MM.1S (cell line): ENCODE measurements at regions not wholly inside any gene's neighbourhood (a gene's known extent, or its start where the extent isn't known, plus 50 kb on each side); places are given as distances from the start of the nearest gene placed in this dataset.

Source experiments
- DNase-seq: peaks from one replicate; pipeline ENCODE4 v3.0.0-alpha.2; 2015
- H2AFZ ChIP-seq: fragments of 300-600 bp; sonication (generic); 2 replicates; pipeline ENCODE4 v1.6.0; 2016; ENCODE audit warnings: antibody characterized with exemption, low read length
- H3F3A ChIP-seq: fragments of 300-600 bp; sonication (generic); 2 replicates; pipeline ENCODE4 v1.6.1; 2016; ENCODE audit warnings: mild to moderate bottlenecking, antibody characterized with exemption, low read length, moderate library complexity, mixed read lengths; ENCODE audit not compliant: insufficient read depth
- H3K27ac ChIP-seq: fragments of 300-600 bp; sonication (generic); 2 replicates; pipeline ENCODE4 v1.5.1; 2016; ENCODE audit warnings: mild to moderate bottlenecking, low read length
- H3K27me3 ChIP-seq: fragments of 300-600 bp; sonication (generic); replicated peaks from 2 replicates; pipeline ENCODE4 v1.6.0; 2016; ENCODE audit warnings: low read length; ENCODE audit not compliant: insufficient read depth
- H3K36me3 ChIP-seq: fragments of 300-600 bp; sonication (generic); replicated peaks from 2 replicates; pipeline ENCODE4 v1.6.1; 2016; ENCODE audit warnings: mild to moderate bottlenecking, low read length, mixed read lengths; ENCODE audit not compliant: insufficient read depth
- H3K4me1 ChIP-seq: fragments of 300-600 bp; sonication (generic); 2 replicates; pipeline ENCODE4 v1.6.1; 2016; ENCODE audit warnings: low read length, mixed read lengths
- H3K4me2 ChIP-seq: fragments of 300-600 bp; sonication (generic); 2 replicates; pipeline ENCODE4 v1.6.0; 2016; ENCODE audit warnings: low read depth, low read length
- H3K4me3 ChIP-seq: fragments of 300-600 bp; sonication (generic); 2 replicates; pipeline ENCODE4 v1.5.1; 2016; ENCODE audit warnings: low read length, mixed read lengths
- H3K79me2 ChIP-seq: fragments of 300-600 bp; sonication (generic); 2 replicates; pipeline ENCODE4 v1.6.1; 2016; ENCODE audit warnings: mixed run types, low read length, mixed read lengths
- H3K9ac ChIP-seq: fragments of 300-600 bp; sonication (generic); 2 replicates; pipeline ENCODE4 v1.6.1; 2016; ENCODE audit warnings: low read length, mixed read lengths
- H3K9me2 ChIP-seq: fragments of 300-600 bp; sonication (generic); replicated peaks from 2 replicates; pipeline ENCODE4 v1.6.1; 2016; ENCODE audit warnings: mild to moderate bottlenecking, low read length, mixed read lengths; ENCODE audit not compliant: insufficient read depth
- H3K9me3 ChIP-seq: fragments of 300-600 bp; sonication (generic); replicated peaks from 2 replicates; pipeline ENCODE4 v1.6.1; 2016; ENCODE audit warnings: mild to moderate bottlenecking, low read length, mixed read lengths; ENCODE audit not compliant: insufficient read depth
- H4K20me1 ChIP-seq: fragments of 300-600 bp; sonication (generic); 2 replicates; pipeline ENCODE4 v1.6.1; 2016; ENCODE audit warnings: mild to moderate bottlenecking, low read length, moderate library complexity, mixed read lengths; ENCODE audit not compliant: insufficient read depth
- EZH2 ChIP-seq: fragments of 300-600 bp; sonication (generic); optimal IDR thresholded peaks from 2 replicates; pipeline ENCODE3; 2017; ENCODE audit warnings: low read depth, mild to moderate bottlenecking, antibody characterized with exemption, low read length, mixed read lengths
- EZH2phosphoT487 ChIP-seq: fragments of 300-600 bp; sonication (generic); IDR thresholded peaks from 2 replicates; pipeline ENCODE4 v1.6.1; 2018; ENCODE audit warnings: antibody characterized with exemption, low read length
- TF ChIP-seq, protein P1 (sequence below): fragments of 300-600 bp; sonication (generic); IDR thresholded peaks from 2 replicates; pipeline ENCODE4 v1.5.1; 2016; ENCODE audit warnings: antibody characterized with exemption, low read length, mixed read lengths

GRCh38 chr12:124147027-124147426, 147.9 kb upstream of the RFLNA start:
- no peaks in the 10 kb centered on the region for H3K79me2 ChIP-seq
- H4K20me1 ChIP-seq: no peaks in the 10 kb centered on the region
- TF ChIP-seq EZH2phosphoT487 (no peak), EZH2 (no peak)
- TF ChIP-seq, protein P1, sequence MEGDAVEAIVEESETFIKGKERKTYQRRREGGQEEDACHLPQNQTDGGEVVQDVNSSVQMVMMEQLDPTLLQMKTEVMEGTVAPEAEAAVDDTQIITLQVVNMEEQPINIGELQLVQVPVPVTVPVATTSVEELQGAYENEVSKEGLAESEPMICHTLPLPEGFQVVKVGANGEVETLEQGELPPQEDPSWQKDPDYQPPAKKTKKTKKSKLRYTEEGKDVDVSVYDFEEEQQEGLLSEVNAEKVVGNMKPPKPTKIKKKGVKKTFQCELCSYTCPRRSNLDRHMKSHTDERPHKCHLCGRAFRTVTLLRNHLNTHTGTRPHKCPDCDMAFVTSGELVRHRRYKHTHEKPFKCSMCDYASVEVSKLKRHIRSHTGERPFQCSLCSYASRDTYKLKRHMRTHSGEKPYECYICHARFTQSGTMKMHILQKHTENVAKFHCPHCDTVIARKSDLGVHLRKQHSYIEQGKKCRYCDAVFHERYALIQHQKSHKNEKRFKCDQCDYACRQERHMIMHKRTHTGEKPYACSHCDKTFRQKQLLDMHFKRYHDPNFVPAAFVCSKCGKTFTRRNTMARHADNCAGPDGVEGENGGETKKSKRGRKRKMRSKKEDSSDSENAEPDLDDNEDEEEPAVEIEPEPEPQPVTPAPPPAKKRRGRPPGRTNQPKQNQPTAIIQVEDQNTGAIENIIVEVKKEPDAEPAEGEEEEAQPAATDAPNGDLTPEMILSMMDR: no peak
- peak overlapping the region; percentile 15; the same call in 1 of the 2 replicates for H3K27ac ChIP-seq
- 0 out of 2 replicates have a peak overlapping the region, but pooled peaks have one; percentile 31 for H2AFZ ChIP-seq
- 0 out of 2 replicates have a peak, but pooled peaks cover 7% of the 10 kb centered on the region for H3K4me1 ChIP-seq
- DNase-seq: no peak
- no peaks in the 10 kb centered on the region for H3K9me2 ChIP-seq
- H3K4me3 ChIP-seq: no peak overlapping the region
- no peak overlapping the region for H3K9ac ChIP-seq
- H3K9me3 ChIP-seq: no peaks in the 10 kb centered on the region
- H3F3A ChIP-seq: no peaks in the 10 kb centered on the region
- H3K4me2 ChIP-seq: no peak overlapping the region
- H3K27me3 ChIP-seq: no peaks in the 10 kb centered on the region
- H3K36me3 ChIP-seq: no peaks in the 10 kb centered on the region

GRCh38 chr12:124147575-124147974, 147.3 kb upstream of the RFLNA start:
- Histone ChIP-seq H4K20me1 (no peaks in the 10 kb centered on the region), H3K36me3 (no peaks in the 10 kb centered on the region), H3K9me2 (no peaks in the 10 kb centered on the region), H3K79me2 (no peaks in the 10 kb centered on the region), H3K4me3 (no peak overlapping the region), H3F3A (no peaks in the 10 kb centered on the region), H3K4me1 (0 out of 2 replicates have a peak, but pooled peaks cover 7% of the 10 kb centered on the region), H3K4me2 (peak overlapping the region; percentile 32; the same call in 1 of the 2 replicates), H3K9me3 (no peaks in the 10 kb centered on the region), H3K27ac (peak overlapping the region; percentile 15; the same call in 1 of the 2 replicates), H3K9ac (no peak overlapping the region), H2AFZ (peak overlapping the region; percentile 31; the same call in 1 of the 2 replicates), H3K27me3 (no peaks in the 10 kb centered on the region)
- DNase-seq: no peak
- no peak for TF ChIP-seq EZH2phosphoT487
- TF ChIP-seq, protein P1: no peak
- TF ChIP-seq EZH2: no peak

GRCh38 chr12:124148481-124149273, 146.2 kb upstream of the RFLNA start:
- Histone ChIP-seq H3K4me2 (no peak overlapping the region), H3K9me2 (no peaks in the 10 kb centered on the region), H3K9me3 (no peaks in the 10 kb centered on the region), H3K36me3 (no peaks in the 10 kb centered on the region), H2AFZ (no peak overlapping the region), H3F3A (no peaks in the 10 kb centered on the region), H3K4me3 (no peak overlapping the region), H3K27me3 (no peaks in the 10 kb centered on the region), H3K27ac (no peak overlapping the region), H3K9ac (no peak overlapping the region), H3K4me1 (0 out of 2 replicates have a peak, but pooled peaks cover 7% of the 10 kb centered on the region), H3K79me2 (no peaks in the 10 kb centered on the region), H4K20me1 (no peaks in the 10 kb centered on the region)
- TF ChIP-seq, protein P1: no peak
- TF ChIP-seq EZH2phosphoT487 (no peak), EZH2 (no peak)
- DNase-seq: no peak
